ENCODE measurements at regions not wholly inside any gene's neighbourhood (a gene's known extent, or its start where the extent isn't known, plus 50 kb on each side); places are given as distances from the start of the nearest gene placed in this dataset.

DNA sequence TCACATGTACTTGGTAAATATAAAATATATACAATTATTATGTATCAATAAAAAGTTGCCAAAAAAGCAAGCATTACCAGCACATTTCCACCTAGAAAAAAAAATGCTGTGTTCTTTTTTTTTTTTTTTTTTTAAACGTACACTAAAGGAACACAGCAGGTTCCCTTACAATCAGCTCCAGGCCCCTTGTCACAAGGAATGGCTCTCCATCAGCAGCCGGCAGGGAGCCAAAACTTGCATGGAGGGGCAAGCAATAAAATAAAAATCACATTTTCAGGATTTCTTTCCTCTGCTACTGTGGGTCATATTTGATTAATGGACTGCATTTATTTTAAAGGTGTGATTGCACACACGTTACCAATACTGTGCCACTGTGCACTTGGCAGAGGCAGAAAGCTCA lies 460.3 kb downstream of the GPAT3 start:
- H3K4me3 ChIP-seq (ENCODE audit: low read depth, low read length): no peak overlapping the region
- TF ChIP-seq, protein P1, sequence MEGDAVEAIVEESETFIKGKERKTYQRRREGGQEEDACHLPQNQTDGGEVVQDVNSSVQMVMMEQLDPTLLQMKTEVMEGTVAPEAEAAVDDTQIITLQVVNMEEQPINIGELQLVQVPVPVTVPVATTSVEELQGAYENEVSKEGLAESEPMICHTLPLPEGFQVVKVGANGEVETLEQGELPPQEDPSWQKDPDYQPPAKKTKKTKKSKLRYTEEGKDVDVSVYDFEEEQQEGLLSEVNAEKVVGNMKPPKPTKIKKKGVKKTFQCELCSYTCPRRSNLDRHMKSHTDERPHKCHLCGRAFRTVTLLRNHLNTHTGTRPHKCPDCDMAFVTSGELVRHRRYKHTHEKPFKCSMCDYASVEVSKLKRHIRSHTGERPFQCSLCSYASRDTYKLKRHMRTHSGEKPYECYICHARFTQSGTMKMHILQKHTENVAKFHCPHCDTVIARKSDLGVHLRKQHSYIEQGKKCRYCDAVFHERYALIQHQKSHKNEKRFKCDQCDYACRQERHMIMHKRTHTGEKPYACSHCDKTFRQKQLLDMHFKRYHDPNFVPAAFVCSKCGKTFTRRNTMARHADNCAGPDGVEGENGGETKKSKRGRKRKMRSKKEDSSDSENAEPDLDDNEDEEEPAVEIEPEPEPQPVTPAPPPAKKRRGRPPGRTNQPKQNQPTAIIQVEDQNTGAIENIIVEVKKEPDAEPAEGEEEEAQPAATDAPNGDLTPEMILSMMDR (IDR thresholded peaks at IDR 0.05; ENCODE audit: insufficient read depth, low read depth, low read length, missing control alignments): no peak
- no peak for DNase-seq (ENCODE audit: low read depth)

DNA sequence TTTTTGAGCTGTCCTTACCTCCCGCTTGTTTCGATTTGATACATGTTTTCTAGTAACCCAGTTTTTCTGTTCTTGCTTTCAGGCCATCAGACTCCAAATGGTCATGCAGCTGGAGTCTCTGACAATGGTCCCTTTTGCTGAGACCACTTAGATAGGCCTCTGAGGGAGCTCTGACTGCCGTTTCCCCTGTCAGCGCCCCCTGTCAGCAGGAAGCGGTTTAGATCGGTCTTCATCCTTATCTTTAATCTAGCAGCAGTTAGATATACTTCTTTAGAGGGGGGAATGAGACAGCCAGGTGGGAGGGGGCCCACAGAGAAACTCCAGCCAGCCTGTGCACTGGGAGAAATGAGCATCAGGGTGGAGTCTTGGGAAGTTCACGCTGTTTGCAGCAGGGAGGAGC lies 457.9 kb downstream of the GPAT3 start:
- peak; percentile 9 for DNase-seq (ENCODE audit: low read depth)
- no peak overlapping the region for H3K4me3 ChIP-seq (ENCODE audit: low read depth, low read length)
- TF ChIP-seq, protein P1 (IDR thresholded peaks at IDR 0.05; ENCODE audit: insufficient read depth, low read depth, low read length, missing control alignments): peak; percentile 19

DNA sequence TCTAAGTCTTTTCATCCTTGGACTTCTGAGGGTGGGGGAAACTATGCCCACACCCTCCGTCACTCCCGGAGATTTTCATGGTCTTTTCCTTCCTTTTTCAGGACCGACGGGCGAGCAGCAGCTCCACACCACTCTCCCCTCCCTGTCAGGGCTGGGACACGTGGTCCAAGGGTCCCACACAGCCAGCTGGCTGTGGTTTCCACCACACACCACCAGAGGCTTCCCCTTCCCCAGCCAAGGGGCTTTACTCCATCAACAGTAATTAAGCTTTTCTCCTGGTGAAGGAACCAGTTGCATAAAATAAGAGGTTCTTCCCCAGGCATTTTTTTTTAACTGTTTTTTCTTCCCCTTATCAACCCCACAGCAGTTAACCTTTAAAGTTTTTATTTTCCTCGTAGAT lies 453.9 kb downstream of the GPAT3 start:
- TF ChIP-seq, protein P1 (IDR thresholded peaks at IDR 0.05; ENCODE audit: insufficient read depth, low read depth, low read length, missing control alignments): no peak
- no peak overlapping the region for H3K4me3 ChIP-seq (ENCODE audit: low read depth, low read length)
- DNase-seq (ENCODE audit: low read depth): no peak

DNA sequence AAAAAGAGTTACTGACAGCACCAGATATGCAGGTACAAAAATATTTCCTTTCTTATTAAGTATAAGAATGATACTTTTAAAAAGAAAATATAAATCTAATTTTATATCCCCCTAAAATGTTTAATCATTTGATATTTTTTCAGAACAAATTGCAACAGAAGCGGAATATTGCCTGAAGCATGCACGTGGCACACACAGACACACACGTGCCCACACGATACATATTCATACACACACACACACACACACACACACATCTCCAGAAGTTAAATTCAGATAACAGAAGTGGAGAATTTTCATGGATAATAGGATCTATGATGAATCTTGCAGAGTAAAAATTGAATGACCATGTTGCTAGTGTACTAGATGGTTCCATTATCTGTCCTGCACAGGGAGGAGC lies 445.2 kb downstream of the GPAT3 start:
- no peak for DNase-seq (ENCODE audit: low read depth)
- H3K4me3 ChIP-seq (ENCODE audit: low read depth, low read length): no peak overlapping the region
- TF ChIP-seq, protein P1 (IDR thresholded peaks at IDR 0.05; ENCODE audit: insufficient read depth, low read depth, low read length, missing control alignments): no peak

DNA sequence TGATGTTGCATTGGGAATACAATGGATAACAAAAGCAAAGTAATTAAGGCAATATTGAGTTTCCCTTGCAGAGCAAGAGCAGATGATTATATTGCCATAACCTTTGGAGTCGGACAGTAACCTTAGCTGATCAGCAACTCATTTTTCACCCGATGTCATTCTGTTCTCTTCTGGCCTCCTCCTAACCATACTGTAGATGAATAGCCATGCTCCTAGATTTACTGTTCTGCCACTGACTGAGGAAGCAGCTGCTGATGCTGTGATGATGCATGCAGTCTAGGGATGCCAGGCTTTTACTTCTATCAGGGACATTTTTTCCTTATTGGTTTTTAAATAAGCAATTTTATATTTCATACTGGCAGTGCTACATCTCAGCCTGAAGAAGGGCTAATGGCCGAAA lies 443.9 kb downstream of the GPAT3 start:
- H3K4me3 ChIP-seq (ENCODE audit: low read depth, low read length): no peak overlapping the region
- no peak for DNase-seq (ENCODE audit: low read depth)
- TF ChIP-seq, protein P1 (IDR thresholded peaks at IDR 0.05; ENCODE audit: insufficient read depth, low read depth, low read length, missing control alignments): no peak

DNA sequence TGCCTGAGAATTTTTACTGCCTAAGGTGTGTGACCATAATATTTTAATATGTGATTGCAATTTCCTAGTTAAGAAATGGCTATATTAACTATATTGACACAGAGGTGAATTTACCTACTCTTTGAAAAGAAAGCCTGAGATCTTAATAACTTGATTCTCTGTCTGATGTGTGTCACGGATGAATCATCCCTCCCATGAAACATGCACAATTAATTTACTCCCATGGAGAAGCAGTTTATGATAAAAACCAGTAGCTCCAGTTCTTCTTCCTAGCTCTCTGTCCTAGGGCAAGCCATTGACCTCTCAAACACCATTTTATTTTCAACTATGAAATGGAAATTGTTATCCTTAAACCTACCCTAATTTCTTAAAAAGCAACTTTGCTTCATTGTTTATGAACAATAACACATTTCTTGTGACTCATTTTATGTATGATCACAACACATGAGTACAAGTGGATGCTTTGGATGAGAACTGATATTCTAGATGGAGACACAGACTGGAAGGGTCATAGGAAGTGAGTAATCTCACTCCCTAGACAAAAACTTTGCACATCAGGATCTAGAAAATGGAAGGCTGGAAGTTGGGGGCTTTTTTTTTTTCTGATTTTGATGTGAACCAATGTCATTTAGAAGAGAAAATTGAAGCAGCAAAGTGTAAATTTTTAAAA lies 438.3 kb downstream of the GPAT3 start:
- no peak for DNase-seq (ENCODE audit: low read depth)
- TF ChIP-seq, protein P1 (IDR thresholded peaks at IDR 0.05; ENCODE audit: insufficient read depth, low read depth, low read length, missing control alignments): no peak
- H3K4me3 ChIP-seq (ENCODE audit: low read depth, low read length): no peak overlapping the region

DNA sequence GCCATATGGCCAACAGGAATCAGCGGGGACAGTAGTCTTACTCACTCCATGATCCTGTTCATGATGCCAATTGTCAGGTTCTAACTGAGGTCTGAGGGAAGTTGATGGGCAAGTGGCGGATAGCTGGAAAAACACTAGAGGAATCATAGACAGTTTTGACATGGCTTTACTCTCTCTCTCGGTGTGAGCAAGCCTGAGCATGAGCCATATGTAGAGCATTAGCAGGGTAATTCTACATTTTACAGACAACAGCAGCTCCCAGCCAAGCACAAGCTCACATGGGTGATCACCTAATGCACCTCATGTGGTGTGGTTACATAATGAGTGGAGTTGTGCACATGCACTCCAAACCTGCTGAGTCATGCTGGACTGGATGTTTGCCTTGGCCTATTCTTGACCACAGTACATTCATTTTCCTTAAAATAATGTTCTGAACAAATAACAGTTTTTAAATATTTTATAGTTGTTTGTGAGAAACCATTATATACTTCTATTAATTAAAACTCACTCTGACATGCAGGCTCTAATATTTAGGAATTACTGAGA lies 429.2 kb downstream of the GPAT3 start:
- no peak overlapping the region for H3K4me3 ChIP-seq (ENCODE audit: low read depth, low read length)
- DNase-seq (ENCODE audit: low read depth): peak; percentile 6
- TF ChIP-seq, protein P1 (IDR thresholded peaks at IDR 0.05; ENCODE audit: insufficient read depth, low read depth, low read length, missing control alignments): no peak
